IMR-90 (cell line): ENCODE measurements at regions not wholly inside any gene's neighbourhood (a gene's known extent, or its start where the extent isn't known, plus 50 kb on each side); places are given as distances from the start of the nearest gene placed in this dataset.
"Not testable (repeated sequence)": the region's sequence is repeated elsewhere in the genome, so short reads cannot be mapped to it uniquely, and the experiment has no call there.

Experiments
- ATAC-seq: fragments of 200-7000 bp; cut with Tn5 transposase; 2 replicates; pipeline ENCODE4 v1.9.1; 2020; ENCODE audit warnings: low read depth, mild to moderate bottlenecking, moderate library complexity
- BruUV-seq: library from RNA; stranded (reverse); fragments of 400-500 nt; replicated peaks from 2 replicates; lab custom pipeline; 2021; lab: Mats Ljungman, UMichigan
- CTCF ChIA-PET: fragments of 300-600 bp; formaldehyde crosslinking; extraction: SDS; loops from one replicate; lab custom pipeline; 2021; ENCODE audit warnings: antibody characterized with exemption; lab: Yijun Ruan, JAX
- POLR2A ChIA-PET: fragments of 300-600 bp; sonication (Branson Sonifier 250); formaldehyde crosslinking; loops from one replicate; lab custom pipeline; 2022; ENCODE audit warnings: antibody characterized with exemption; ENCODE audit not compliant: unreplicated experiment; lab: Charles Lee
- DNase-seq: peaks from one replicate; pipeline ENCODE4 v3.0.0; 2013
- H2AFZ ChIP-seq: replicated peaks from 2 replicates; pipeline ENCODE3; 2013; ENCODE audit warnings: low read length, mild to moderate bottlenecking; ENCODE audit not compliant: poor library complexity
- H2AK5ac ChIP-seq: 2 replicates; pipeline ENCODE4 v1.6.1; 2013; ENCODE audit warnings: low read depth, low read length, inconsistent platforms
- H2AK9ac ChIP-seq: replicated peaks from 2 replicates; pipeline ENCODE3; 2013; ENCODE audit warnings: mild to moderate bottlenecking, low read depth, low read length, moderate library complexity; ENCODE audit not compliant: poor library complexity
- H2BK120ac ChIP-seq: 2 replicates; pipeline ENCODE4 v1.6.1; 2013; ENCODE audit warnings: low read depth, low read length, inconsistent platforms
- H2BK15ac ChIP-seq: 3 replicates; pipeline ENCODE4 v1.6.1; 2013; ENCODE audit warnings: low read depth, low read length, inconsistent platforms
- H2BK20ac ChIP-seq: 2 replicates; pipeline ENCODE4 v1.6.1; 2013; ENCODE audit warnings: low read depth, mild to moderate bottlenecking, inconsistent platforms, low read length, moderate library complexity
- H2BK5ac ChIP-seq: 2 replicates; pipeline ENCODE4 v1.6.1; 2013; ENCODE audit warnings: mild to moderate bottlenecking, low read depth, low read length, inconsistent platforms; ENCODE audit not compliant: poor library complexity, severe bottlenecking
- H3K14ac ChIP-seq: replicated peaks from 2 replicates; pipeline ENCODE4 v1.6.1; 2013; ENCODE audit warnings: low read depth, low read length, inconsistent platforms
- H3K18ac ChIP-seq: 2 replicates; pipeline ENCODE4 v1.6.1; 2013; ENCODE audit warnings: low read depth, low read length, control low read depth
- H3K23ac ChIP-seq: 2 replicates; pipeline ENCODE4 v1.6.1; 2013; ENCODE audit warnings: low read depth, low read length, inconsistent platforms
- H3K27ac ChIP-seq: 2 replicates; pipeline ENCODE4 v1.5.1; 2013; ENCODE audit warnings: mild to moderate bottlenecking, control low read depth, low read length; ENCODE audit not compliant: insufficient read depth
- H3K27me3 ChIP-seq: 2 replicates; pipeline ENCODE4 v1.6.1; 2013; ENCODE audit warnings: low read length; ENCODE audit not compliant: control insufficient read depth, insufficient read depth
- H3K36me3 ChIP-seq: 2 replicates; pipeline ENCODE4 v1.6.1; 2013; ENCODE audit warnings: low read length, mixed read lengths; ENCODE audit not compliant: control insufficient read depth, insufficient read depth
- H3K4ac ChIP-seq: 2 replicates; pipeline ENCODE4 v1.6.1; 2013; ENCODE audit warnings: low read depth, low read length, inconsistent platforms
- H3K4me1 ChIP-seq: 2 replicates; pipeline ENCODE4 v1.6.1; 2013; ENCODE audit warnings: low read length, mixed read lengths; ENCODE audit not compliant: control insufficient read depth, insufficient read depth
- H3K4me2 ChIP-seq: 2 replicates; pipeline ENCODE4 v1.6.1; 2013; ENCODE audit warnings: low read depth, mild to moderate bottlenecking, control low read depth, low read length, moderate library complexity
- H3K4me3 ChIP-seq: 2 replicates; pipeline ENCODE4 v1.5.1; 2013; ENCODE audit warnings: low read depth, mild to moderate bottlenecking, control low read depth, low read length, moderate library complexity; ENCODE audit not compliant: insufficient read depth
- H3K56ac ChIP-seq: 2 replicates; pipeline ENCODE4 v1.6.1; 2013; ENCODE audit warnings: low read length, inconsistent platforms; ENCODE audit not compliant: insufficient read depth; ENCODE audit errors: extremely low read depth
- H3K79me1 ChIP-seq, 2 experiments: 2 replicates each; pipeline ENCODE4 v1.6.1; 2013; ENCODE audit warnings: low read length in 2 of 2, inconsistent platforms in 1 of 2, low read depth in 1 of 2
- H3K9ac ChIP-seq: 2 replicates; pipeline ENCODE4 v1.6.1; 2013; ENCODE audit warnings: low read depth, low read length, control low read depth
- H3K9me1 ChIP-seq: 2 replicates; pipeline ENCODE4 v1.6.1; 2013; ENCODE audit warnings: low read length, inconsistent platforms; ENCODE audit not compliant: insufficient read depth
- H3K9me3 ChIP-seq: 2 replicates; pipeline ENCODE4 v1.6.1; 2013; ENCODE audit warnings: low read length; ENCODE audit not compliant: control insufficient read depth, insufficient read depth
- H4K20me1 ChIP-seq: 2 replicates; pipeline ENCODE4 v1.6.1; 2013; ENCODE audit warnings: low read length, inconsistent platforms; ENCODE audit not compliant: insufficient read depth
- H4K5ac ChIP-seq: 2 replicates; pipeline ENCODE4 v1.6.1; 2013; ENCODE audit warnings: mild to moderate bottlenecking, low read depth, low read length, control low read depth
- H4K8ac ChIP-seq, 2 experiments: 2 replicates each; pipeline ENCODE4 v1.6.1; 2013; ENCODE audit warnings: low read depth in 2 of 2, low read length in 2 of 2, control low read depth in 1 of 2, inconsistent platforms in 1 of 2
- H4K91ac ChIP-seq: 2 replicates; pipeline ENCODE4 v1.6.1; 2013; ENCODE audit warnings: low read depth, low read length, inconsistent platforms; ENCODE audit not compliant: insufficient read depth
- WGBS, 2 experiments: methylation state at CpG; one replicate each; pipeline versions ENCODE4 v1.1.5 to v1.1.7; 2013; ENCODE audit warnings: missing lambda C conversion rate in 2 of 2; ENCODE audit not compliant: insufficient read length in 1 of 2; ENCODE audit errors: extremely low coverage in 2 of 2; 5-methylcytosine and 5-hydroxymethylcytosine counted together
- dilution Hi-C: fragments of 300-500 bp; cut with HindIII; formaldehyde crosslinking; loops from one replicate; pipeline ENCODE4 v1.14.3; 2018; ENCODE audit warnings: low sequenced_read_pairs; ENCODE audit not compliant: unreplicated experiment
- in situ Hi-C: fragments of 300-500 bp; cut with MboI; formaldehyde crosslinking; loops from 3 replicates; pipeline ENCODE4 v1.14.3; 2019; ENCODE audit warnings: low sequenced_read_pairs, inconsistent platforms, mixed read lengths
- intact Hi-C: fragments of 100-400 bp; cut with micrococcal nuclease; formaldehyde crosslinking; loops from 2 replicates; pipeline ENCODE4 v1.10.0; 2022

DNA sequence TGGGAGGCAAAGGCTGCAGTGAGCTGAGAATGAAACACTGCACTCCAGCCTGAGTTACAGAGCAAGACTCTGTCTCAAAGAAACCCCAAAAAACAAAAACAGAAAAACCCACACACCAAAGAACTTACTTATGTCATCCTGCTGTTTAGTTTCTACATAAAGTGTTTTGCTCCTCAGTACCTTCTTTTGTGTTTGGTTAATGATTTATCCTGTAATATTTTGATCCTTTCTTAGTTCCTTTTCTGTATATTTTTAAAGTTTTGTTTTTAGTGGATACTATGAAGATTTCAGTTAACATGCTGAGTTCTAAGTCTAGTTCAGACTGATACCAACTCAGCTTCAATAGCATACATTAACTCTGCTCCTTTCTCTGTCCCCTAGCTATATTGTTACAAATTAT is 149.8 kb upstream of the PTPN20 start:
- H4K20me1 ChIP-seq, H4K5ac ChIP-seq, H3K23ac ChIP-seq, H3K9me1 ChIP-seq, POLR2A ChIA-PET, H2AFZ ChIP-seq, H3K4me2 ChIP-seq, ATAC-seq, H3K36me3 ChIP-seq, H2BK20ac ChIP-seq, H4K91ac ChIP-seq, H2AK5ac ChIP-seq, H4K8ac ChIP-seq, in situ Hi-C loops, H3K9me3 ChIP-seq, BruUV-seq, CTCF ChIA-PET, H3K9ac ChIP-seq, H3K14ac ChIP-seq, dilution Hi-C loops, H2AK9ac ChIP-seq, H2BK120ac ChIP-seq, H2BK5ac ChIP-seq, H3K79me1 ChIP-seq, H3K27me3 ChIP-seq, H3K56ac ChIP-seq, intact Hi-C loops, H3K27ac ChIP-seq, H3K18ac ChIP-seq, H2BK15ac ChIP-seq, H3K4me3 ChIP-seq, H3K4me1 ChIP-seq, DNase-seq, H3K4ac ChIP-seq: not testable (repeated sequence)

DNA sequence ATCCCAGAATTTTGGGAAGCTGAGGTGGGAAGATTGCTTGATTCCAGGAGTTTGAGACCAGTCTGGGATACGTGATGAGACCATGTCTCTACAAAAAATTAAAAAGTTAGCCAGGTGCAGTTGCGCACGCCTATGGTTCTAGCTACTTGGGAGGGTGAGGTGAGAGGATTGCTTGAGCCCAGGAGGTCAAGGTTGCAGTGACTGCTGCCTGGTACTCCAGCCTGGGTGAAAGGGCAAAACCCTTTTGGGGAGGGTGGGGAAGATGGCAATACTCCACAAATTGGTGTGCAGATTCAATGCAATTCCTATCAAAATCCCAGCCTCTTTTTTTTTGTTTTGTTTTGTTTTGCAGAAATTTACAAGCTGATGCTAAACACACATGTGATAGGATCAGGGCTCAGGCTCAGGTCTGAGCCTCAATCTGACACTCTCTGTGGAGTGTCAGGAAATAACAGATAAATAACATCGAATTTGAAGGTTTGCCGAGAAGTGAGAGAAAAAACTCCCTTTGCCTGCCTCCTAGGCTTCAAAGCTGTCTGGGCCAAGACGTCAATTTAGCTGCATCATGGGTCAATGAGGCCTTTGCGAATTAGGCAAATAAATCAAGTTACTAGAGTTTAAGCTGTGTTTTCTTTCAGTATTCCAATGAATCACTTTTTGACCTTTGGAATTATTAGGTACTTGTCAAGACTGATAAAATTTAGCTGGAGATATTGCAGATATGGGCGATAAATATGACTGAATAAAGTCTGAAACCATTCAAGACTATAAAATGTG is 142.5 kb upstream of the PTPN20 start:
- H3K36me3 ChIP-seq, POLR2A ChIA-PET, H3K4me1 ChIP-seq, CTCF ChIA-PET, H3K4ac ChIP-seq, H3K9ac ChIP-seq, H4K8ac ChIP-seq, H3K4me2 ChIP-seq, H3K4me3 ChIP-seq, H3K27ac ChIP-seq, H3K27me3 ChIP-seq, H4K5ac ChIP-seq, in situ Hi-C loops, DNase-seq, dilution Hi-C loops, H2BK15ac ChIP-seq, H2BK120ac ChIP-seq, H2BK20ac ChIP-seq, H3K79me1 ChIP-seq, BruUV-seq, H2BK5ac ChIP-seq, H3K9me1 ChIP-seq, H3K9me3 ChIP-seq, H2AK5ac ChIP-seq, H4K91ac ChIP-seq, H3K18ac ChIP-seq, H2AFZ ChIP-seq, ATAC-seq, H3K23ac ChIP-seq, intact Hi-C loops, H2AK9ac ChIP-seq, H3K14ac ChIP-seq, H3K56ac ChIP-seq, H4K20me1 ChIP-seq: not testable (repeated sequence)
- WGBS, 2 experiments: no CpG with 5 or more reads among the region's 8 CpGs
